AG08396 (cell line): ENCODE measurements at regions not wholly inside any gene's neighbourhood (a gene's known extent, or its start where the extent isn't known, plus 50 kb on each side); places are given as distances from the start of the nearest gene placed in this dataset.

Experiments
- DNase-seq: peaks from one replicate; pipeline ENCODE4 v3.0.0; 2012; ENCODE audit warnings: low spot score, mixed read lengths

- no peak for DNase-seq
Observed at GRCh38 chrX:38991656-38992440, 190.6 kb downstream of the MID1IP1 start.

DNA sequence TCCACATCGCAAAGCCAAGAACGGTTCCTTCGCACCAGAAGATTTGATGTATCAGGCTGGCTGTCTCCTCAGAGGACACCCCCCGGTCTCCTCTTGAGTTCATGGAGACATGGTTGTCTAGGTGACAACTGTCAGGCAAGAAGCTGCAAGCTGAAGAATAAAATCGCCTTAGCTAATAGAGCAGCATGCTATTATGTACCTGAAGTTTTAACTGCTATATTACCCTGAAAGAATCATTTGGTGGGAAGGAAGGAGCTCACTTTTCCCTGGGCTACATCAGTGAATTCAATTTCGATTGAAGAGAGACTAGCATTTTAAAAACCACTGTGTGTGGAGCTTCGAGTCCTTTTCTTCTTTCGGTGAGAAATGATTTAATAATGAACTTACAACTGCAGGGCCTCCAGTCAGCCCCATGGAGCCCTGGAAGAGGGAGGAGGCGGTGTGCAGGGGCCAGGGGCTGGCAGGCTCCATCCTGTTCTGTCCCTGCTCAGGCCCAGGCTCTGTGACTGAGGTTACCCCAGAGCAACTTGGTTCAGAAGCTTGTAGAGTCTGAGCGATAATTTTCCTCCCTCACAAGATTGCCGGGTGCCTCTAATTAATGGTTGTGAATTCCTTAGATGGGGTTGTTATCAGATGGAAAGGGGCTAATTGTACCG is 191.3 kb downstream of the MID1IP1 start:
- DNase-seq, result no peak

DNA sequence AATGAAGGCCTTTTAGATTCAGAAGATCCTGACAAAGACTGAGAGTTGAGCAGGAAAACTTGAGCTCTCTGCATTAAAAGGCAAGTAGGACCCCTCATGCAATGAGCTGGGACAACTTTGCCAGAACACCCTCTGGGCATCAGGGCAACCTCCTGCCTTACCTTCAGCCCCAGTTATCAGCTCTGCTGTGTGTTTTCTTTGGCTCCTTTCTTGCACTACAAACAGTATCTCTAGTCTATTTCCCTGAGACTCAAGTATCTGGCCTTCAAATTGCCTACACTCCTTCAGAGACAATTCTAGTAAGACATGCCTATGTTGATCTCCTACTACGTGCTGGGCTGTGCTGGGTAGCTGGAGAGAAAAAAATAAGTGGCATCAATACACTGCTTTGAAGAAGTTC is 192.2 kb downstream of the MID1IP1 start:
- DNase-seq, result no peak

GRCh38 chrX:38999099-38999498 is 197.8 kb downstream of the MID1IP1 start:
- DNase-seq, result no peak

- DNase-seq, result no peak
Observed at GRCh38 chrX:38999967-39000745, 198.9 kb downstream of the MID1IP1 start.

GRCh38 chrX:39000802-39001201 is 199.5 kb downstream of the MID1IP1 start:
- DNase-seq, result no peak

GRCh38 chrX:39002466-39002865 is 201.2 kb downstream of the MID1IP1 start:
- DNase-seq, result no peak

- DNase-seq, result no peak
Observed at GRCh38 chrX:39008549-39008948, 207.3 kb downstream of the MID1IP1 start.

- no peak for DNase-seq
Observed at GRCh38 chrX:39011454-39012221, 210.4 kb downstream of the MID1IP1 start.

DNA sequence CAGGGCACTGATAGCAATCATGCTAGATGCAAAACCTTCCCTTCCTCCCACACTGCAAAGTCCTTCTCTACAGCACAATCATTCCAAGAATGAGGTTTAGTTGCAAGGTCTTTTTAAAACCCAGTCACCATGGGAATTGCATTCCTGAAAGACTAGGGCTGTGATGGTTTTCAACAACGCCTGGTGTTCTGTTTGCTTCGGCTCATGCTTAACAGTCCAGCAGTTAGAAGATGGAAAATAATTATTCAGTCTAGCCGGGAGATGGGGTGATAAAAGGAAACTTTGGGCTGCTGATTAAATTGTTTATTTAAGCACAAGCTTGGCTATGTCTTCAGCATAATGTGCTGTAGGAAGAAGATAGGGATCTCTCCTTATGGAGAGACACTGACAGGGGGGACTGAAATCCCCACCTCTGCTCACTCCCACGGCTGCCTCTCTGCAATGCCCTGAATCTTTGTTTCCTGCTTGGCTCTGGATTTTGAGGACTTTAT is 211.4 kb downstream of the MID1IP1 start:
- no peak for DNase-seq

GRCh38 chrX:39016556-39016955 is 215.3 kb downstream of the MID1IP1 start:
- DNase-seq, result no peak

- no peak for DNase-seq
Observed at GRCh38 chrX:39017077-39017476, 215.8 kb downstream of the MID1IP1 start.

GRCh38 chrX:39017716-39018115 is 216.5 kb downstream of the MID1IP1 start:
- DNase-seq, result no peak

DNA sequence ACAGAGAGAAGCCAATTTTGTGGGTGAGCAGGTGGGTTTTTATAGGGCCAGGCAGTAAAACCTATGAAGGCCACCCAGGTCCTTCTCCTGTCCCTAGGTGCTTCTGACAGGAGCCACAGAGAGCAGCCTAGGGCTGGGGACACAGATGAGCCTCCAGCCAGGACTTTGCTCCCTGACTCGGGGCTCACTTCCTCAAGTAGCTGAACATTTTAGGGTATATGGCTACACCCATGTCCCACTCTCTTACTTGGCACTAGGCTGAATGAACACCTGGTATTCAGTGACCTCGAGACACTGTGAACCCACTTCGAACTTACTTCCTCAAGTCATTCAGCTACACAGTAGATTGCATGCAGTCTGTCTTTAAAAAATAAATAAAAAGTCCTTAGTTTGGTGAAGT is 217.3 kb downstream of the MID1IP1 start:
- no peak for DNase-seq

DNA sequence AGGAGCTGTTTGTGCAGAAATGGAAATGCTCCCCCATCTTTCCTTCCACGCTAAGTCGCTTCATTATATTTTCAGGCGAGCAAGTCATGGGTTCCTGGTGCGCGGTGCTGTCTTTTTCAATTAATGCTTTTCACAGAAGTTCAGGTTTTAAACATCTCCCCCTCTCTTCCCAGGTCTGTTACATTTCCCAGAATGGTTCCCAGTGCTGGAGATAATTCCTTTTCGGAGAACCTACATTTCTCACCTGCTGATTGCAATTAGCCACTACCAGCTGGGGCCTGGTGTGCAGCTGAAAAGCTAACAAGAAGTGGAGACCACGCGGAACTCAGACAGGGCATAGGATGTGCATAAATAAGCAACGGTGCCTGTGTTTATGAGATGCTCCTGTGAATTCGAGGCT is 217.8 kb downstream of the MID1IP1 start:
- DNase-seq, result no peak

- DNase-seq, result no peak
Observed at GRCh38 chrX:39020051-39020669, 218.9 kb downstream of the MID1IP1 start.

GRCh38 chrX:39022106-39022505 is 220.8 kb downstream of the MID1IP1 start:
- DNase-seq, result no peak

- DNase-seq, result no peak
Observed at GRCh38 chrX:39029221-39029620, 228.0 kb downstream of the MID1IP1 start.

DNA sequence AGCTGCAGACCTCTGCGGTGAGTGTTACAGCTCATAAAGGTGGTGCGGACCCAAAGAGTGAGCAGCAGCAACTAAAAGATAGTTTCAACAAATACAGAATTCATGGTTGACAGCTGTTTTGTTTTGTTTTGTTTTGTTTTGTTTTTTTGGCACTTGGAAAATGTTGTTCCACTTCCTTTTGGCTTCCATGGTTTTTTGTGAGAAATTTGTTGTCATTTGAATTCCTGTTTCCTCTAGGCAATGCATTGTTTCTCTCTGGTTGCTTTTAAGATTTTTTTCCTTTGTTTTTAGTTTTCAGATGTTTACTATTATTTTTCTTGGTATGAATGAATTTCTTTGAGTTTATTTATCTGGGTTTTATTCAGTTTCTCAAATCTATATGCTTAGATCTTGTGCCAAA is 229.4 kb downstream of the MID1IP1 start:
- no peak for DNase-seq

- DNase-seq, result no peak
Observed at GRCh38 chrX:39039890-39040289, 238.6 kb downstream of the MID1IP1 start.

GRCh38 chrX:39043838-39044550 is 242.7 kb downstream of the MID1IP1 start:
- DNase-seq, result no peak
